Loucy (cell line): ENCODE measurements at regions not wholly inside any gene's neighbourhood (a gene's known extent, or its start where the extent isn't known, plus 50 kb on each side); places are given as distances from the start of the nearest gene placed in this dataset.

Experiments
- H2AFZ ChIP-seq: fragments of 200-600 bp; sonication (generic); 2 replicates; pipeline ENCODE4 v1.6.0; 2016; ENCODE audit warnings: antibody characterized with exemption, mild to moderate bottlenecking, low read length, moderate library complexity
- H3F3A ChIP-seq: fragments of 200-600 bp; 2 replicates; pipeline ENCODE4 v1.6.0; 2016; ENCODE audit warnings: antibody characterized with exemption, low read depth, mild to moderate bottlenecking
- H3K27me3 ChIP-seq: fragments of 200-600 bp; sonication (generic); 2 replicates; pipeline ENCODE4 v1.6.1; 2014; ENCODE audit warnings: low read length, mild to moderate bottlenecking; ENCODE audit not compliant: insufficient read depth, poor library complexity, severe bottlenecking
- H3K36me3 ChIP-seq: fragments of 200-600 bp; sonication (generic); 2 replicates; pipeline ENCODE4 v1.6.1; 2016; ENCODE audit warnings: low read length; ENCODE audit not compliant: insufficient read depth
- H3K4me1 ChIP-seq: fragments of 200-600 bp; sonication (generic); 2 replicates; pipeline ENCODE4 v1.5.1; 2014; ENCODE audit warnings: low read length, mild to moderate bottlenecking; ENCODE audit not compliant: insufficient read depth, poor library complexity, severe bottlenecking
- H3K4me2 ChIP-seq: fragments of 200-600 bp; sonication (generic); 2 replicates; pipeline ENCODE4 v1.6.0; 2014; ENCODE audit warnings: antibody characterized with exemption, low read length, low read depth, mild to moderate bottlenecking; ENCODE audit not compliant: poor library complexity, severe bottlenecking
- H3K4me3 ChIP-seq: fragments of 200-600 bp; sonication (generic); 2 replicates; pipeline ENCODE4 v1.5.1; 2014; ENCODE audit warnings: low read length, mild to moderate bottlenecking, mixed read lengths; ENCODE audit not compliant: poor library complexity, severe bottlenecking
- H3K79me2 ChIP-seq: fragments of 200-600 bp; sonication (generic); 2 replicates; pipeline ENCODE4 v1.6.1; 2014; ENCODE audit warnings: low read length; ENCODE audit not compliant: insufficient read depth
- H3K9ac ChIP-seq: fragments of 200-600 bp; sonication (generic); 2 replicates; pipeline ENCODE4 v1.6.0; 2014; ENCODE audit warnings: mild to moderate bottlenecking, low read depth, low read length, moderate library complexity; ENCODE audit not compliant: poor library complexity, severe bottlenecking
- H3K9me2 ChIP-seq: fragments of 200-600 bp; sonication (generic); replicated peaks from 2 replicates; pipeline ENCODE4 v1.6.1; 2016; ENCODE audit warnings: low read depth, low read length, mixed read lengths
- H3K9me3 ChIP-seq: fragments of 200-600 bp; sonication (generic); 2 replicates; pipeline ENCODE4 v1.6.1; 2014; ENCODE audit warnings: mild to moderate bottlenecking, antibody characterized with exemption, low read length, low read depth; ENCODE audit not compliant: insufficient read depth
- H4K20me1 ChIP-seq: fragments of 200-600 bp; sonication (generic); 2 replicates; pipeline ENCODE4 v1.6.0; 2014; ENCODE audit warnings: antibody characterized with exemption, low read length, mild to moderate bottlenecking; ENCODE audit not compliant: insufficient read depth, poor library complexity, severe bottlenecking
- EZH2phosphoT487 ChIP-seq: fragments of 200-600 bp; IDR thresholded peaks from 2 replicates; pipeline ENCODE4 v1.6.1; 2018; ENCODE audit warnings: antibody characterized with exemption, mild to moderate bottlenecking, moderate library complexity, borderline replicate concordance
- TF ChIP-seq, protein P1 (sequence below): fragments of 200-600 bp; sonication (generic); conservative IDR thresholded peaks from 2 replicates; pipeline ENCODE4 v1.5.1; 2014; ENCODE audit warnings: mild to moderate bottlenecking, antibody characterized with exemption, low read length

DNA sequence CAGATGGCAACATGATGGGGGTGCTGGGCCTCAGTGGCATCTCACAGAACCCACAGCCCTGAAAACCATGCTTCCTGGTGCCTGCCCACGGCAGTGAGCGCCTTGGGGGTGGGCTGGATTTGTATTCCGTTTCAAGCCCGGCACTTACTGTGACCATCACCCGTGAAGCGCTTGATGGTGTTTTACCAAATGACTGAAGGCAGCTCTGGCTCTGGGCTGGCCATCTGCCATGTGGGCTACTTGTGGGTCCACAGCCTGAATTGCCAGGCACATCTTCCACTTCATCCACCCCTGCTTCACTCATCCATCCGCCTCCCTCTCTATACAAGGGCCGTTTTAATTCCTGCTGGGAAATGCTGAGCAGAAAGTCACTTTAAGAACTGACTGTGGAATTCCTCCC, 250.9 kb upstream of the GMDS start:
- no peak for TF ChIP-seq EZH2phosphoT487
- TF ChIP-seq, protein P1, sequence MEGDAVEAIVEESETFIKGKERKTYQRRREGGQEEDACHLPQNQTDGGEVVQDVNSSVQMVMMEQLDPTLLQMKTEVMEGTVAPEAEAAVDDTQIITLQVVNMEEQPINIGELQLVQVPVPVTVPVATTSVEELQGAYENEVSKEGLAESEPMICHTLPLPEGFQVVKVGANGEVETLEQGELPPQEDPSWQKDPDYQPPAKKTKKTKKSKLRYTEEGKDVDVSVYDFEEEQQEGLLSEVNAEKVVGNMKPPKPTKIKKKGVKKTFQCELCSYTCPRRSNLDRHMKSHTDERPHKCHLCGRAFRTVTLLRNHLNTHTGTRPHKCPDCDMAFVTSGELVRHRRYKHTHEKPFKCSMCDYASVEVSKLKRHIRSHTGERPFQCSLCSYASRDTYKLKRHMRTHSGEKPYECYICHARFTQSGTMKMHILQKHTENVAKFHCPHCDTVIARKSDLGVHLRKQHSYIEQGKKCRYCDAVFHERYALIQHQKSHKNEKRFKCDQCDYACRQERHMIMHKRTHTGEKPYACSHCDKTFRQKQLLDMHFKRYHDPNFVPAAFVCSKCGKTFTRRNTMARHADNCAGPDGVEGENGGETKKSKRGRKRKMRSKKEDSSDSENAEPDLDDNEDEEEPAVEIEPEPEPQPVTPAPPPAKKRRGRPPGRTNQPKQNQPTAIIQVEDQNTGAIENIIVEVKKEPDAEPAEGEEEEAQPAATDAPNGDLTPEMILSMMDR = no peak
- no peaks in the 10 kb centered on the region for H3K9me2 ChIP-seq
- H3K79me2 ChIP-seq = no peaks in the 10 kb centered on the region
- H3K27me3 ChIP-seq = no peaks in the 10 kb centered on the region
- H2AFZ ChIP-seq = no peak overlapping the region
- H4K20me1 ChIP-seq = no peaks in the 10 kb centered on the region
- no peak overlapping the region for H3K4me2 ChIP-seq
- H3K36me3 ChIP-seq = no peaks in the 10 kb centered on the region
- H3K9ac ChIP-seq = no peak overlapping the region
- H3K4me1 ChIP-seq = no peaks in the 10 kb centered on the region
- H3F3A ChIP-seq = no peaks in the 10 kb centered on the region
- no peak overlapping the region for H3K4me3 ChIP-seq
- H3K9me3 ChIP-seq = no peaks in the 10 kb centered on the region

DNA sequence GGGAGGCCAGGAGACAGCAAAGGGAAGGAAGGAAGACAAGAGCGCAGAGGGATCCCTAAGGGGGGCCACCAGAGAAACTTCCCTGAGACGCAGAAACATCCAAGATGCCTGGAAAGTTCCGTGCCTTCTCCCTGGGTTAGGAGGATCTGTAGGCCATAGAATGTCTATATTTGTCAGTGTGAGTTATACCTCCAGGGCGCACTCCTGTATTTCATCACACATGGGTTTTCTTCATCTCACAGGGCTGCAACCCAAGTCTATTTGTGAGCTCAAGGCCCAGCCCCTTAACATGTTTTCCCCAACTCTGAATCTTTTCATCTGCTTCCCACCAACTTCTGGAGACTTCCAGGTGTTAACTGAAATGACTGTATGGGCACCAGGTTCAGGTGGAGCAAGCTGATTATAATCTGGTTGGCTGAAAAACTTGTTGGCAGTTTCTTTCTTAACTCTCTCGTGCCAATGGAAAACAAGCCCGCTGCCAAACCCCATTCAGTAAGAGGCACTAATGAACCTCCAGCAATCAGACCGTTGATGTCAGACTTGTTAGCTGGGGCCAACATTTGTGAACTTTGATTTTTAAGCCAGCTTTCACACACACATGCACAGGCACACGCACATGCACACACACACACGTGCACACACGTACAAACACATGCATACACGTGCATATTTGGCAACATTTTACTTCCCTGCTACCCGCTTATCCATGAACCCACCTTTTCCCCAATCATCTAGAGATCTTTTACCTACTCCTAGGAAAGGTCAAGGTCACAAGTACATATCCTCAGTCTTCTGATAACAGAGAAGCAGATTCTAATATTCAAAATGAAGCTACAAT, 247.5 kb upstream of the GMDS start:
- H3K79me2 ChIP-seq = no peaks in the 10 kb centered on the region
- no peak overlapping the region for H3K9ac ChIP-seq
- H3K4me1 ChIP-seq = no peaks in the 10 kb centered on the region
- TF ChIP-seq, protein P1 = no peak
- no peak for TF ChIP-seq EZH2phosphoT487
- H3K4me3 ChIP-seq = no peak overlapping the region
- no peaks in the 10 kb centered on the region for H3K9me3 ChIP-seq
- no peaks in the 10 kb centered on the region for H3K27me3 ChIP-seq
- H4K20me1 ChIP-seq = no peaks in the 10 kb centered on the region
- no peak overlapping the region for H2AFZ ChIP-seq
- no peaks in the 10 kb centered on the region for H3F3A ChIP-seq
- no peaks in the 10 kb centered on the region for H3K9me2 ChIP-seq
- no peak overlapping the region for H3K4me2 ChIP-seq
- H3K36me3 ChIP-seq = no peaks in the 10 kb centered on the region

DNA sequence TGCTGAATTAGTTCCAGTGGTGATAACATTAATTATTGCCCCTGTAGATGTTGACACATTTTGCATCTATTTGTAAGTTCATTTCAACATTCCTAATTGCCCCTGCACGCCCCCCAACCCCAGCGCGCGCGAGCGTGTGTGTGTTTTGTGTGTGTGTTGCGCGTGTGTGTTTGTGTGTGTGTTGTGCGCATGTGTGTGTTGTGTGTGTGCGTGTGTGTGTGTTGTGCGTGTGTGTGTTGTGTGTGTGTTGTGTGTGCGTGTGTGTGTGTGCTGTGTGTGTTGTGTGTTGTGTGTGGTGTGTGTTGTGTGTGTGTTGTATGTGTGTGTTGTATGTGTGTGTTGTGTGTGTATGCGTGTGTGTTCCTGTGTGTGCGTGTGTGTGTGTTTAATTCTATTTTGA, 245.7 kb upstream of the GMDS start:
- no peaks in the 10 kb centered on the region for H3K27me3 ChIP-seq
- TF ChIP-seq, protein P1 = no peak
- TF ChIP-seq EZH2phosphoT487 = no peak
- H2AFZ ChIP-seq = no peak overlapping the region
- no peaks in the 10 kb centered on the region for H3K36me3 ChIP-seq
- H3K9me3 ChIP-seq = no peaks in the 10 kb centered on the region
- no peak overlapping the region for H3K9ac ChIP-seq
- H3K9me2 ChIP-seq = no peaks in the 10 kb centered on the region
- no peak overlapping the region for H3K4me3 ChIP-seq
- H3K4me2 ChIP-seq = no peak overlapping the region
- no peaks in the 10 kb centered on the region for H3K4me1 ChIP-seq
- H3K79me2 ChIP-seq = no peaks in the 10 kb centered on the region
- no peaks in the 10 kb centered on the region for H3F3A ChIP-seq
- no peaks in the 10 kb centered on the region for H4K20me1 ChIP-seq
